ENCODE measurements at regions not wholly inside any gene's neighbourhood (a gene's known extent, or its start where the extent isn't known, plus 50 kb on each side); places are given as distances from the start of the nearest gene placed in this dataset.
"Not testable (repeated sequence)": the region's sequence is repeated elsewhere in the genome, so short reads cannot be mapped to it uniquely, and the experiment has no call there.

DNA sequence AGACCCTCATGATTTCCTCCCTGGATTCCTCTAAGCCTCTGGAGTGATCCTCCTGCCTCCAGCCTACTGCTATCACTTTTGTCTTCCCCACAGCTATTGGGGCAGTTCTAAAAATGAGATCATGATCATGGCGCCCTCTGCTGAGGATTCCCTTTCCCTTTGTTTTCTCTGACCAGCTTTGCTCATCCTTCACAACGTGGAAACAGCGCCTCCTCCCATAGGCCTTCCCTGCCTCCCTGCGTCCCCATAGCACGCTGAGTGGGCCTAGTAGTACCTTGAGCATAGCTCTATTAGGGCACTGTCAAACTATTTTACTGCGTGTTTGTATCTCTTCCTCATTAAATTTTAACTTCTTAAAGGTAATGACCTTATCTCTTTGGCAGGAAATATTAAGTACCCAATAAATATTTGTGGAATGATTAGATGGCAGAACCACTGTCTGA lies 207.0 kb upstream of the FANCL start:
- DNase-seq (ENCODE audit: low read depth in 2 of 2) = peak in 1 of 2 donors; percentile 11

DNA sequence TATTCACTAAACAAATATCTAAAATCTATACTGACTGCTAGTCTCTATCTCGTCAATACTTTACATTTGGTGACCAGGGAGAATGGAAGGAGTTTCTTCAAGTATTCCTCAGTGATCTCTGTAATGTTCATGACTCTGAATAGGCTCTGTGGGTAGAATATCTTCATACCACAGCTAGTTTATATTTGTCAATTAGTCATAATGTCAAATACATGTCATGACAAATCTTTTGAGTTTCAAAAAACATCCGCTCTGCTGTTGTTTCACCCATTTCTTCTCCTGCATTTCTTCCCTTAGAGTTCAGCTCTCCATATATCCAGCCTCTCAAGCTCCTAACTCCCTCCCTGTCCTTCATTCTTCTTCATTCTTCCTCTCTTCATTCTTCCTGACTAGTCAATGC lies 206.5 kb upstream of the FANCL start:
- DNase-seq (ENCODE audit: low read depth in 2 of 2) = no peak

DNA sequence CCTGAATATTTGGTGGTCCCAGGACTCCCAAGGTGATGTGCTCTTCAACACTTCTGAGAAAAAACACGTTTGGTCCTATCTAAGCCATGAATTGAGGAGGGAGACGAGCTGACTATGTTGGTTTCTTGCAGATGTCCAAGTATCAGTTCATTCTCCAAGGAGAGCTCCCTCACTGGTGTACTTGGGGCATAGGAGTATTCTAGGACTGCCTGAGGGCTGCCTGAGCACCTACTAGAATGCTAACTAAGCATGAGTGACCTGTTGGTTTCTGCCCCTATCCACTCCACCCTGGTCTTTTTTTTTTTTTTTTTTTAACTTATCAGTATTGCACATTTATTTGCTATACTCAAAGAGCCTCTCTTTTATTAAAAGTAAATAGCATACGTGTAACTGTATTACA lies 200.5 kb upstream of the FANCL start:
- DNase-seq (ENCODE audit: low read depth in 2 of 2) = no peak

- DNase-seq (ENCODE audit: low read depth in 2 of 2) = no peak
Observed at GRCh38 chr2:58436872-58437271, 195.7 kb upstream of the FANCL start.

DNA sequence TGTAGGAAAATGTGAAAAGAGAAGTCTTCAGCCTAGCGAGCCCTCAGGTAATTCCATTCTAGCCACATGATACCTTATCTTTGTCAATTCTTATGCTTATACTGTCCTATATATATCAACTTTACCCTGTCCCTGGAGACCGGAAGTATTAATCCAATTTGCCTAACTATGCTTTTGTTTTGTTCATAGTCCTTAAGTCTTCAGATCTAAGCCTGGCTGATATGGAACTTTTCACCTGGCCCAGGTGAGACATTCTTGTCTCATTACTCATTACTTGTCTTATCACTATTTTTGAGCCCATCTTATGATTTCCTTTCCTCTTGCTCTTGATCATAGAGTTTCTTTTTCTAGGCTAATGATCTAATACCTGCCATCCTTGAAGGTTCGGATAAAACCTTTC lies 194.1 kb upstream of the FANCL start:
- no peak for DNase-seq (ENCODE audit: low read depth in 2 of 2)

GRCh38 chr2:58434692-58435091 lies 193.6 kb upstream of the FANCL start:
- no peak for DNase-seq (ENCODE audit: low read depth in 2 of 2)

DNA sequence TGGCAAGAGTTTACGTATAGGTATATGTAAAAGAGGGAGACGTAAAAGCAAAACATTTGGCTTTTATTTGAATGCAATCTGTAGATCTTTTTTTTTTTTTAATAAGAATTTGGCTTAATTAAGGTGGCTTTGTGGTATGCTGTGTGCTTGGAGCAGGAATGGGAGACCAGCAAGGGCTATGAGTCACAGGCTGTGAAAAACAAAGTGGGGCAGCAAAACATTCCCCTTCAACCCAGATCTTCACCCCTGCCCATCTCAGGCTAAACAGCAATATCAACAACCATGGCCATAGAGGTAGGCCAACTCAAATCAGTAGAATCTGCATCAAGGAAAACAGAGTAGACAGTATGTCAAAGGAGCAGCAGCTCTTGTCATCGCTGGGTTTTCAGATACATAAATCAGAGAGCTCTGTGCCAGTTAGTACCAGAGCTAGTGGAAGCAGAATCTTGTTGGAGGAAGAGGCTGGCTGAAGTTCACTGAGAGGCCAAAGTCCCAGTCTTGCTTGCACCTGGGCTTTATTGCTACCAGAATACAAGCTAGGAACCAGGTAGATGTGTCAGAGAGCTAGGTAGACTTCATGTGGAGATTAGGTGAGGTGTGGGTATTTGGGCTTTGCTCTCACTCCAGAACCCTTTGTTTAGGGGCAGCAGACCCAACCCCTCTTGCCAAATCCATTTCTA lies 191.5 kb upstream of the FANCL start:
- DNase-seq (ENCODE audit: low read depth in 2 of 2) = no peak

GRCh38 chr2:58429014-58429875 lies 188.1 kb upstream of the FANCL start:
- no peak for DNase-seq (ENCODE audit: low read depth in 2 of 2)

GRCh38 chr2:58428096-58429013 lies 187.2 kb upstream of the FANCL start:
- no peak for DNase-seq (ENCODE audit: low read depth in 2 of 2)

GRCh38 chr2:58427572-58428095 lies 186.5 kb upstream of the FANCL start:
- DNase-seq (ENCODE audit: low read depth in 2 of 2) = no peak

- DNase-seq (ENCODE audit: low read depth in 2 of 2) = no peak
Observed at GRCh38 chr2:58425368-58425767, 184.2 kb upstream of the FANCL start.

DNA sequence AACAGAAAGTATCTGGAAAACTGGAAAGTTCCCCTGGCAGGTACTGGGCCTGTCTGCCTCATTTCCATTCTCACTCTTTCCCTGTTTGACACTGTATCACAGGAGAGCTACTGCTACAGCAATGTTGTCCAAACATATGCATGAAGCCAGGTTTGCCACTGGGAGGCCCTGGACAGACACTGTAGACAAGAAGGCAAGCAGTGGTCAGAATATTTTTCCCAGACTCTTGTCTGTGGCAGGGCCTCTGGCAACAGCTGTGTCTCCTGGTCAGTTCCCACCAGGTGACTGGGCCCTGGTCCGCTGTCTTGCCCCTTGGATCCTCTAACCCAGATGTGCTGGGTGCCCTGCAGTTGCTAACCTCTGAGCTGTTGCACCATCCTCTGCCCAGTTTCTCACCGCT lies 178.9 kb upstream of the FANCL start:
- DNase-seq (ENCODE audit: low read depth in 2 of 2) = no peak

DNA sequence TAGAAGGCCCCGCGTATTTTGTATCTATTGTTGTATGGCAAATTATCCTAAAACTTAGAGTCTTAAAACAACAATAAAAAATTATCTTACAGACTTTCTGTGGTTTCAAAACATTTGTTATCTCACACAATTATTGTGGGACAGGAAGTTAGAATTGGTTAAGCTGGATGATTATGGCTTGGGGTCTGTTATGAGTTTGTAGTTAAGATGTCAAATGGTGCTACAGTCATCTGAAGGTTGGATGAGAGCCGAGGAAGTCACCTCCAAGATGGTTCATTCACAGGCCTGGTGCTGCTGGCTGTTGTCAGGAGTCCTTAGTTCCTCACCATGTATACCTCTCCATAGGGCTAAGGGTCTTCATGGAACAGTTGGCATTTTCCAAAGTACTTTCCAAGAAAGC lies 175.6 kb upstream of the FANCL start:
- DNase-seq (ENCODE audit: low read depth in 2 of 2) = no peak

GRCh38 chr2:58414506-58414905 lies 173.4 kb upstream of the FANCL start:
- DNase-seq (ENCODE audit: low read depth in 2 of 2) = no peak

GRCh38 chr2:58410549-58410948 lies 169.4 kb upstream of the FANCL start:
- DNase-seq (ENCODE audit: low read depth in 2 of 2) = no peak

DNA sequence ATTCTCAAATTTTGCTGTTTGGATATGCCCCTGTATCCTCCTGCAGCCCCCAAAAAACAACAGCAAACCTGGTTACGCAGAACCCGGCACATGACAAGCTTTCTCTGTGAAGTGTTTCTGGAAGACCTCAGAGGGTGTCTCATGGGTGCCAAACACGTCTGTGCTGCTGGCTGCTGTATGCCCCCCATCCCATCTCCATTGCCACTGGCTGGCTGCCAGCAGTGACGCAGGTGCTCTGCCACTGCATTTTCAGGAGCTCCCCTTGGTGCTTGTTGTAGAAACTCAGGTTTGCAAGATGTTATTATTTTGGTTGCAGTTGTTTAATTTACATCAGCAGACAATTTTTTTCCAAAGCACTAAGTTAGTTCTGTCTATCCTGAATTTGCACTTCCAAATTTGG lies 166.4 kb upstream of the FANCL start:
- DNase-seq (ENCODE audit: low read depth in 2 of 2) = no peak

DNA sequence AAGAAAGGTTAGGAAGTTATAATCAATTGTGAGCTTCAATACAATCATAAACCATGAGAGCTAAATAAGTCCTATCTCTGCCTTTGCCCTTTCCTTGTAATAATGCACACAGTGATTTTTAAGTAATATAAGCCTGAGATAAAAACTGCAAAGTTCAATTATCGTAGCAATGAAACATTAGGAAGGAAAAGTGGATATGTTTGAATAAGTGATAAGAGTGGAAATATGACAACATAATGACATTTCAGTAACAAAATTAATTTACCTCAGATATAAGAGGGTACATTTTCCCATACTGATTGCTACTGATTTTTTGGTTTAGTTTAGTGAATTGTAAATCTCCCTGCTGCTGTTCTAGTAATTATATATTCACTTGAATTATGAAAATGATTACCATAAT lies 164.2 kb upstream of the FANCL start:
- no peak for DNase-seq (ENCODE audit: low read depth in 2 of 2)

- DNase-seq (ENCODE audit: low read depth in 2 of 2) = no peak
Observed at GRCh38 chr2:58401936-58402335, 160.8 kb upstream of the FANCL start.

GRCh38 chr2:58398406-58398805 lies 157.3 kb upstream of the FANCL start:
- no peak for DNase-seq (ENCODE audit: low read depth in 2 of 2)

DNA sequence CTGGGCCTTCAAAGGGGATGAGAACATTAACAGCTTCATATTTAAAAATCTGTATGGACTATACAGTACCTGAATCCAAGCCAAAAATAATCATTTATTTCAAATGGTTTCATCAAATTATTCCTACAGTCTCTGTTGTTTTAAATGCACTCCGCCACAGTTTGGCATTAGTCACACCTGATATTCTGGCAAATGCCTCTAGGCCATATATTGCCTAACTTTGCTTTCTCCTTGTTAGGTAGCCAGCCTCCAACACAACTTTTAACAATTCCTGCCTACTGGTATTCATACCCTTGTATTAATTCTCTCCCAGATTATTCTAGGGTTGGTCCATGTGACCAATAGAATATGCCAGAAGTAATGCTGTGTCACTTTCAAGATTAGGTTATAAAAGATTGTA lies 146.6 kb upstream of the FANCL start:
- DNase-seq (ENCODE audit: low read depth in 2 of 2) = no peak

GRCh38 chr2:58386904-58387303 lies 145.8 kb upstream of the FANCL start:
- DNase-seq (ENCODE audit: low read depth in 2 of 2) = not testable (repeated sequence)

GRCh38 chr2:58378152-58378551 lies 137.0 kb upstream of the FANCL start:
- DNase-seq (ENCODE audit: low read depth in 2 of 2) = no peak

All from stimulated activated CD8-positive, alpha-beta memory T cell treated with anti-CD3 and anti-CD28 coated beads, Interleukin-15, amount 100 ng/mL, for 48 hours (primary cell).